ENCODE measurements at regions not wholly inside any gene's neighbourhood (a gene's known extent, or its start where the extent isn't known, plus 50 kb on each side); places are given as distances from the start of the nearest gene placed in this dataset.

- no peaks in the 10 kb centered on the region for H3K36me3 ChIP-seq (ENCODE audit: control insufficient read depth, insufficient read depth, low read length)
- no peaks in the 10 kb centered on the region for H3K9me3 ChIP-seq (ENCODE audit: control insufficient read depth, low read length)
- H3K4me1 ChIP-seq, result no peaks in the 10 kb centered on the region
- H3K27me3 ChIP-seq (ENCODE audit: control insufficient read depth, insufficient read depth, low read length), result no peaks in the 10 kb centered on the region
- no peak overlapping the region for H3K9ac ChIP-seq
- H3K4me3 ChIP-seq (ENCODE audit: low read depth, low read length), result no peak overlapping the region
- H2AFZ ChIP-seq, result no peak overlapping the region
- H3K4me2 ChIP-seq (ENCODE audit: low read length), result no peak overlapping the region
- H3K79me2 ChIP-seq, result no peaks in the 10 kb centered on the region
- TF ChIP-seq CTCF (IDR thresholded peaks at IDR 0.05), result no peak
- no peak overlapping the region for H3K27ac ChIP-seq
These were observed 127.8 kb upstream of the TBL1X start for GRCh38 chrX:9337046-9337445.

GRCh38 chrX:9338986-9339385 is 125.9 kb upstream of the TBL1X start:
- no peak for TF ChIP-seq CTCF (IDR thresholded peaks at IDR 0.05)
- Histone ChIP-seq H3K4me3 (ENCODE audit: low read depth, low read length) (no peak overlapping the region), H3K27ac (no peak overlapping the region), H3K9ac (no peak overlapping the region), H3K79me2 (no peaks in the 10 kb centered on the region), H3K9me3 (ENCODE audit: control insufficient read depth, low read length) (no peaks in the 10 kb centered on the region), H3K4me2 (ENCODE audit: low read length) (no peak overlapping the region), H2AFZ (no peak overlapping the region), H3K4me1 (no peaks in the 10 kb centered on the region), H3K36me3 (ENCODE audit: control insufficient read depth, insufficient read depth, low read length) (no peaks in the 10 kb centered on the region), H3K27me3 (ENCODE audit: control insufficient read depth, insufficient read depth, low read length) (no peaks in the 10 kb centered on the region)

- no peak for TF ChIP-seq CTCF (IDR thresholded peaks at IDR 0.05)
- Histone ChIP-seq H3K9ac (no peak overlapping the region), H3K27ac (no peak overlapping the region)
These were observed 125.0 kb upstream of the TBL1X start for GRCh38 chrX:9339603-9340491.

GRCh38 chrX:9340598-9341290 is 124.1 kb upstream of the TBL1X start:
- H2AFZ ChIP-seq, result no peak overlapping the region
- H3K27me3 ChIP-seq (ENCODE audit: control insufficient read depth, insufficient read depth, low read length), result no peaks in the 10 kb centered on the region
- H3K27ac ChIP-seq, result peak overlapping the region; percentile 16
- H3K4me3 ChIP-seq (ENCODE audit: low read depth, low read length), result no peak overlapping the region
- no peaks in the 10 kb centered on the region for H3K79me2 ChIP-seq
- H3K9me3 ChIP-seq (ENCODE audit: control insufficient read depth, low read length), result no peaks in the 10 kb centered on the region
- no peak for TF ChIP-seq CTCF (IDR thresholded peaks at IDR 0.05)
- H3K9ac ChIP-seq, result no peak overlapping the region
- no peaks in the 10 kb centered on the region for H3K36me3 ChIP-seq (ENCODE audit: control insufficient read depth, insufficient read depth, low read length)
- no peaks in the 10 kb centered on the region for H3K4me1 ChIP-seq
- H3K4me2 ChIP-seq (ENCODE audit: low read length), result no peak overlapping the region

More at GRCh38 chrX:9339603-9340491, 125.0 kb upstream of the TBL1X start:
- Histone ChIP-seq H3K36me3 (ENCODE audit: control insufficient read depth, insufficient read depth, low read length) (no peaks in the 10 kb centered on the region), H3K4me1 (no peaks in the 10 kb centered on the region), H3K79me2 (no peaks in the 10 kb centered on the region), H3K27me3 (ENCODE audit: control insufficient read depth, insufficient read depth, low read length) (no peaks in the 10 kb centered on the region), H3K9me3 (ENCODE audit: control insufficient read depth, low read length) (no peaks in the 10 kb centered on the region), H2AFZ (no peak overlapping the region), H3K4me2 (ENCODE audit: low read length) (no peak overlapping the region), H3K4me3 (ENCODE audit: low read depth, low read length) (no peak overlapping the region)

All from parathyroid adenoma (tissue), 2 donors.